ENCODE measurements at regions not wholly inside any gene's neighbourhood (a gene's known extent, or its start where the extent isn't known, plus 50 kb on each side); places are given as distances from the start of the nearest gene placed in this dataset.
"Not testable (repeated sequence)": the region's sequence is repeated elsewhere in the genome, so short reads cannot be mapped to it uniquely, and the experiment has no call there.

DNA sequence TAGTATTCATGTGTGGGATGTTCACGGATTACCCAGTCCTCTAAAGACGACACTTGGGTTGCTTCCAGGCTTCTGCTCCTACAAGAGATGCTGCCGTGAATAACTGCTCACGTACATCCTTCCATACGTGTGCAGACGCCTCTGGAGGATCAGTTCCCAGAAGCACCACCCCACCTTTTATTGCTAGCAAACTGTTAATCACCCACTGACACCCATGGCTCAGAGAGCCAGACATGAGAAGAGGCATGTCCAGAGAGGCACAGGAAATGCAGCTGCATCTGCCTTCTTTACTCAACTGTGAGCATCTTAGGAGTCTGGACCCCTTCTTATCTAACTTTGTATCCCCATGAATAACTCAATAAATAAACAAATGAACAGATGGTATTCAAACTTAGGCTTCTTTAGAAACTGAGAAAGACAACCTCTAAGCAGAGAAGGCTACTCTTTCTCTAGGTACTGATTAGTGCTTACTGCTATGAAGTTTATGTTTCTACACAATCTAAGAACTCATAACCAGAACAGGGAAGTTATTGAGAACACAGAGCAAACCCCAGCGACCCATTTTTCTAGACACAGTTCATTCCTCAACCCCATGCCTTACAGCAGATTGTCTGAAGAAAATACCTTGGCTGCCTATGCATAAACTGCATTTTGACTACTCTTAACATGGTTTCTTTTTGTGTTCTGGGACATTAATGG lies 228.7 kb upstream of the RREB1 start:
- no peak for DNase-seq
- Mint-ChIP-seq H3K4me1 (ENCODE audit: low read depth, unreplicated experiment) (peaks cover 27% of the 10 kb centered on the region), H3K36me3 (ENCODE audit: insufficient read depth, unreplicated experiment) (peaks cover 4% of the 10 kb centered on the region), H3K9me3 (ENCODE audit: low read depth, unreplicated experiment) (peaks cover 2% of the 10 kb centered on the region), H3K27ac (ENCODE audit: unreplicated experiment) (peak overlapping the region; percentile 79), H3K4me3 (ENCODE audit: low read depth, unreplicated experiment) (no peak overlapping the region), H3K27me3 (ENCODE audit: unreplicated experiment) (no peaks in the 10 kb centered on the region)
- BruUV-seq (replicated peaks) = no TSS peak
- TF ChIP-seq, protein P1, sequence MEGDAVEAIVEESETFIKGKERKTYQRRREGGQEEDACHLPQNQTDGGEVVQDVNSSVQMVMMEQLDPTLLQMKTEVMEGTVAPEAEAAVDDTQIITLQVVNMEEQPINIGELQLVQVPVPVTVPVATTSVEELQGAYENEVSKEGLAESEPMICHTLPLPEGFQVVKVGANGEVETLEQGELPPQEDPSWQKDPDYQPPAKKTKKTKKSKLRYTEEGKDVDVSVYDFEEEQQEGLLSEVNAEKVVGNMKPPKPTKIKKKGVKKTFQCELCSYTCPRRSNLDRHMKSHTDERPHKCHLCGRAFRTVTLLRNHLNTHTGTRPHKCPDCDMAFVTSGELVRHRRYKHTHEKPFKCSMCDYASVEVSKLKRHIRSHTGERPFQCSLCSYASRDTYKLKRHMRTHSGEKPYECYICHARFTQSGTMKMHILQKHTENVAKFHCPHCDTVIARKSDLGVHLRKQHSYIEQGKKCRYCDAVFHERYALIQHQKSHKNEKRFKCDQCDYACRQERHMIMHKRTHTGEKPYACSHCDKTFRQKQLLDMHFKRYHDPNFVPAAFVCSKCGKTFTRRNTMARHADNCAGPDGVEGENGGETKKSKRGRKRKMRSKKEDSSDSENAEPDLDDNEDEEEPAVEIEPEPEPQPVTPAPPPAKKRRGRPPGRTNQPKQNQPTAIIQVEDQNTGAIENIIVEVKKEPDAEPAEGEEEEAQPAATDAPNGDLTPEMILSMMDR (IDR thresholded peaks at IDR 0.05; ENCODE audit: unreplicated experiment) = no peak
- CTCF ChIA-PET = interaction anchor here (0.5 kb wide), 1 partner anchor 317 kb away, joined by 3 read pairs; no protein-coding TSS in a partner anchor
- intact Hi-C loops (cut with micrococcal nuclease; ENCODE audit: unreplicated experiment) = loop anchor here (5.0 kb wide), 1 partner anchor 57 kb away; no protein-coding TSS in a partner anchor

DNA sequence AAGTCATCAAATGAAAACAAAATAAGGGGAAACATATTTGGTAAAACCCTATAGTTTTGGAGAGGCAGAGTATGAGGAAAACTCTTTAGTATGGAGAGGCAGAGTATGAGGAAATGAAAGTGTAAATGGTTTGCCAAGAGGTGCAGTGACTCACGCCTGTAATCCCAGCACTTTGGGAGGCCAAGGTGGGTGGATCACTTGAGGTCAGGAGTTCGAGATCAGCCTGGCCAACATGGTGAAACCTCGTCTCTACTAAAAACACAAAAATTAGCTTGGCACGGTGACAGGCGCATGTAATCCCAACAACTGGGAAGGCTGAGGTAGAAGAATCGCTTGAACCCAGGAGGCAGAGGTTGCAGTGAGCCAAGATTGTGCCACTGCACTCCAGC lies 228.2 kb upstream of the RREB1 start:
- peak; percentile 6 for DNase-seq
- H3K36me3 Mint-ChIP-seq (ENCODE audit: insufficient read depth, unreplicated experiment); BruUV-seq (replicated peaks); H3K9me3 Mint-ChIP-seq (ENCODE audit: low read depth, unreplicated experiment); CTCF ChIA-PET; H3K4me3 Mint-ChIP-seq (ENCODE audit: low read depth, unreplicated experiment); H3K27me3 Mint-ChIP-seq (ENCODE audit: unreplicated experiment): not testable (repeated sequence)
- intact Hi-C loops (cut with micrococcal nuclease; ENCODE audit: unreplicated experiment) = loop anchor here (5.0 kb wide), 1 partner anchor 57 kb away; no protein-coding TSS in a partner anchor
- peaks cover 27% of the 10 kb centered on the region for H3K4me1 Mint-ChIP-seq (ENCODE audit: low read depth, unreplicated experiment)
- H3K27ac Mint-ChIP-seq (ENCODE audit: unreplicated experiment) = peak overlapping the region; percentile 79

DNA sequence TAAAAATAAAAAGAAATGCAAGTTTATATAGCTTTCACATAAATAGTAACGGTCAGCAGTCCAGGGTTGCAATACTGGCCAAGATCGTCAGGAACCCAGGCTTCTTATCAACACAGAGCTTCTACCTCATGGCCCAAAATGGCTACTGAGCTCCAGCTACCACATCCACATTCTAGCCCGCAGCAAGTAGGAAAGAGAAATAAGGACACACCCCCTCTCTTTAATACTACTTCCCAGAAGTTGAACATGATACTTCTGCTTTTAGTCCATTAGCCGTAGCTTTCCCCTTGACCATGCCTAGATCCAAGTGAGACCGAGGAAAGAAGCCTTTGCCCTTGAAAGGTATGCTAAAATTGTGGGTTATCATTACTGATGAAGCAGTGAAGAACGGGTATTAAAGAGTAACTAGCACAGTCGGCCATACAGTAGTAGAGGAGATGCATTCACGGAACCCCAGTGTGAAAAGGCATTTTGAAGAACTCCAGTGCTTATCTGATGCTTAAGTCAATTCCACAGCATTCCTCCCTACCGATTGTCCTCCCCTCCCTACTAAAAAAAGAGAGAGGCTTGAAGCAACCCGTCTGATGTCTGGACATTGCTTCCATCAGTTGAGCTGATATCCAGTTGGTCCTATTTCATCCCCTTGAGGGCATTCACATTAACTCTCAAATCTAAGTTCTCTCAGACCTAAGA lies 226.9 kb upstream of the RREB1 start:
- no peak for DNase-seq
- CTCF ChIA-PET = no interaction called here
- peaks cover 27% of the 10 kb centered on the region for H3K4me1 Mint-ChIP-seq (ENCODE audit: low read depth, unreplicated experiment)
- intact Hi-C loops (cut with micrococcal nuclease; ENCODE audit: unreplicated experiment) = no loop called here
- H3K9me3 Mint-ChIP-seq (ENCODE audit: low read depth, unreplicated experiment) = peaks cover 2% of the 10 kb centered on the region
- no TSS peak for BruUV-seq (replicated peaks)
- no peak overlapping the region for H3K27ac Mint-ChIP-seq (ENCODE audit: unreplicated experiment)
- peaks cover 4% of the 10 kb centered on the region for H3K36me3 Mint-ChIP-seq (ENCODE audit: insufficient read depth, unreplicated experiment)
- H3K4me3 Mint-ChIP-seq (ENCODE audit: low read depth, unreplicated experiment) = no peak overlapping the region
- TF ChIP-seq, protein P1 (IDR thresholded peaks at IDR 0.05; ENCODE audit: unreplicated experiment) = no peak
- H3K27me3 Mint-ChIP-seq (ENCODE audit: unreplicated experiment) = no peaks in the 10 kb centered on the region

DNA sequence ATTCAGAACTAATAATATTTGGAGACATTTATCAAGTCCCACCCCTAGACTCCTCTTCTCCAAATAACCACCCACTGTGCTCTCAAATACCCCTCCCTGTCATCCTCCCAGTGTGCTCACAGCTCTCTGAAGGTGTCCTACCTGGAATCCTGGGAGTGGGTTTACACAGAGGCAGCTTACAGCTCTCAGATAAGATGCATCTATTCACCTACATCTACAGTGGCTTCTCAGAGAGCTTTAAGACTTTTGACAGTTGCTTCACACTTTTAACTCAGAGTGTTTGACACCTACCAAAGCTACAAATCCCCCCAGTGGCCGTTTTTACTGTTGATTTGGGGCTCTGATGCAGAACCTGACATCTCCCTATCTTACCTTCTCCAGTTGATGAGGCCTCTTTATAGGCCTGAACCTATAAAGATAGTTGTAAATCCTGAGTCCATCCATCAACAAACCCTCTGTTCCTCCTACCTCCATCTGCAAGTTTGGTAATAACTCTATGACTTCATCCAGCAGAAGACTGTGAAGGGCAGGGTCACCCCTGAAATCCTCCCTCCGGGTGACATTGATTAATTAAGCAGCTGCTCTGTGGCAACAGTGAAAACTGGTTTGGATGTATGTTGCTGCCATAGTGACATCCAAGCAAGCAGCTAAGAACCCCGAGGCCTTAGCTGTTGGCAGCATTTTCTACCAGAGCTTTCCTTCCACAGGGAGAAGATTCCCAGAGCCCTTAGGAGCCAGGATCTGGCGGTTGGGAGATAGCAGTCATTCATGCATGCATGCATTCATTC lies 226.1 kb upstream of the RREB1 start:
- H3K27me3 Mint-ChIP-seq (ENCODE audit: unreplicated experiment) = no peaks in the 10 kb centered on the region
- CTCF ChIA-PET = no interaction called here
- DNase-seq = no peak
- TF ChIP-seq, protein P1 (IDR thresholded peaks at IDR 0.05; ENCODE audit: unreplicated experiment) = no peak
- BruUV-seq (replicated peaks) = no TSS peak
- intact Hi-C loops (cut with micrococcal nuclease; ENCODE audit: unreplicated experiment) = no loop called here
- H3K4me3 Mint-ChIP-seq (ENCODE audit: low read depth, unreplicated experiment) = no peak overlapping the region
- H3K4me1 Mint-ChIP-seq (ENCODE audit: low read depth, unreplicated experiment) = peaks cover 27% of the 10 kb centered on the region
- H3K9me3 Mint-ChIP-seq (ENCODE audit: low read depth, unreplicated experiment) = peaks cover 2% of the 10 kb centered on the region
- H3K36me3 Mint-ChIP-seq (ENCODE audit: insufficient read depth, unreplicated experiment) = peaks cover 4% of the 10 kb centered on the region
- H3K27ac Mint-ChIP-seq (ENCODE audit: unreplicated experiment) = no peak overlapping the region

All from Calu3 (cell line).